A549 (cell line): ENCODE measurements at regions not wholly inside any gene's neighbourhood (a gene's known extent, or its start where the extent isn't known, plus 50 kb on each side); places are given as distances from the start of the nearest gene placed in this dataset.

Source experiments
- ATAC-seq, 2 experiments: fragments of 200-7000 bp in 1 of 2; fragments of >200 bp in 1 of 2; cut with Nextera tagmentation in 1 of 2; cut with Tn5 transposase in 1 of 2; 3 replicates each; pipeline versions ENCODE4 v1.8.0 to v1.9.1; 2018 to 2020; ENCODE audit warnings: mild to moderate bottlenecking in 1 of 2, moderate library complexity in 1 of 2
- CTCF ChIA-PET: fragments of 300-600 bp; sonication (Branson Sonifier 250); formaldehyde crosslinking; extraction: SDS; loops from one replicate; lab custom pipeline; 2021; ENCODE audit warnings: antibody characterized with exemption, inconsistent platforms; lab: Yijun Ruan, JAX
- POLR2A ChIA-PET: fragments of 350-600 bp; formaldehyde crosslinking; extraction: SDS; loops from one replicate; lab custom pipeline; 2021; ENCODE audit warnings: antibody characterized with exemption, inconsistent platforms; lab: Yijun Ruan, JAX
- DNase-seq, 2 experiments: peaks; one replicate each; pipeline versions ENCODE4 v3.0.0 to v3.0.0-alpha.2; 2011 to 2016; ENCODE audit warnings: low read depth in 1 of 2, low spot score in 1 of 2
- FAIRE-seq: peaks from 2 replicates; lab custom pipeline; 2011; peaks lifted over from hg19 to GRCh38; lab: Jason Lieb, UNC
- H3K27ac ChIP-seq, 2 experiments: fragments of >200 bp; sonication (Bioruptor Twin); formaldehyde crosslinking; 3 replicates each; pipeline ENCODE4 v1.5.1; 2016 to 2017
- H3K4me1 ChIP-seq: fragments of >200 bp; sonication (Bioruptor Twin); formaldehyde crosslinking; 3 replicates; pipeline ENCODE4 v1.6.1; 2016
- H3K4me2 ChIP-seq: fragments of >200 bp; sonication (Bioruptor Twin); formaldehyde crosslinking; 3 replicates; pipeline ENCODE4 v1.6.1; 2016
- H3K4me3 ChIP-seq: fragments of >200 bp; sonication (Bioruptor Twin); formaldehyde crosslinking; 3 replicates; pipeline ENCODE4 v1.5.1; 2016
- H3K9me3 ChIP-seq: fragments of >200 bp; sonication (Bioruptor Twin); formaldehyde crosslinking; 3 replicates; pipeline ENCODE4 v1.6.1; 2016
- BCL3 ChIP-seq: fragments of >200 bp; sonication (Bioruptor Twin); formaldehyde crosslinking; IDR thresholded peaks from 3 replicates; pipeline ENCODE4 v1.6.1; 2016
- BHLHE40 ChIP-seq: IDR thresholded peaks from 2 replicates; pipeline ENCODE4 v1.6.1; 2012; ENCODE audit warnings: low read depth, low read length, inconsistent platforms
- CHD2 ChIP-seq: fragments of 150-350 bp; IDR thresholded peaks from 2 replicates; pipeline ENCODE4 v1.6.1; 2014; ENCODE audit warnings: low read length; ENCODE audit not compliant: partially characterized antibody
- EHF ChIP-seq: fragments of 250-450 bp; sonication (Bioruptor Pico); IDR thresholded peaks from 2 replicates; pipeline ENCODE4 v1.5.0; 2020; ENCODE audit warnings: mild to moderate bottlenecking
- EHMT2 ChIP-seq: fragments of 200-600 bp; sonication (generic); IDR thresholded peaks from 2 replicates; pipeline ENCODE4 v1.6.1; 2016; ENCODE audit warnings: antibody characterized with exemption, low read depth, mild to moderate bottlenecking, moderate library complexity
- ELK1 ChIP-seq: fragments of 150-350 bp; IDR thresholded peaks from 2 replicates; pipeline ENCODE4 v1.6.1; 2014; ENCODE audit warnings: low read depth, mild to moderate bottlenecking, low read length
- EP300 ChIP-seq, 2 experiments: fragments of >200 bp; sonication (Bioruptor Twin); formaldehyde crosslinking; IDR thresholded peaks; 2 replicates in 1 of 2; 3 replicates in 1 of 2; pipeline ENCODE4 v1.6.1; 2016 to 2017
- FOSB ChIP-seq: fragments of 250-450 bp; sonication (Bioruptor Pico); IDR thresholded peaks from 2 replicates; pipeline ENCODE4 v1.5.0; 2020; ENCODE audit warnings: mild to moderate bottlenecking, moderate library complexity
- FOXS1 ChIP-seq: fragments of 250-450 bp; sonication (Bioruptor Pico); IDR thresholded peaks from 2 replicates; pipeline ENCODE4 v1.5.0; 2020; ENCODE audit warnings: mild to moderate bottlenecking, moderate library complexity
- HES2 ChIP-seq: fragments of >200 bp; sonication (Bioruptor Twin); formaldehyde crosslinking; IDR thresholded peaks from 2 replicates; pipeline ENCODE4 v1.6.1; 2016
- HMGXB4 ChIP-seq: fragments of 250-450 bp; sonication (Bioruptor Pico); IDR thresholded peaks from 2 replicates; pipeline ENCODE4 v1.5.0; 2021; ENCODE audit warnings: mild to moderate bottlenecking, moderate library complexity, borderline replicate concordance
- HOXB5 ChIP-seq: fragments of 250-450 bp; sonication (Bioruptor Pico); IDR thresholded peaks from 2 replicates; pipeline ENCODE4 v1.5.0; 2020; ENCODE audit warnings: mild to moderate bottlenecking, moderate library complexity
- JUNB ChIP-seq: fragments of >200 bp; sonication (Bioruptor Twin); formaldehyde crosslinking; IDR thresholded peaks from 2 replicates; pipeline ENCODE4 v1.6.1; 2016
- KDM5A ChIP-seq: fragments of 200-600 bp; sonication (generic); IDR thresholded peaks from 2 replicates; pipeline ENCODE4 v1.6.1; 2016; ENCODE audit warnings: antibody characterized with exemption, mild to moderate bottlenecking
- MAZ ChIP-seq: fragments of 150-350 bp; IDR thresholded peaks from 2 replicates; pipeline ENCODE4 v1.6.1; 2014; ENCODE audit warnings: antibody characterized with exemption, low read depth, low read length, borderline replicate concordance
- NR3C1 ChIP-seq: fragments of >200 bp; sonication (Bioruptor Twin); formaldehyde crosslinking; IDR thresholded peaks from 3 replicates; pipeline ENCODE4 v1.6.1; 2017
- POLR2AphosphoS2 ChIP-seq: conservative IDR thresholded peaks from 2 replicates; pipeline ENCODE4 v1.6.1; 2012; ENCODE audit warnings: low read length, improper control_type of control experiment, inconsistent platforms
- RAD21 ChIP-seq, 2 experiments: fragments of >200 bp in 1 of 2; sonication (Bioruptor Twin) in 1 of 2; formaldehyde crosslinking in 1 of 2; IDR thresholded peaks in 1 of 2; conservative IDR thresholded peaks in 1 of 2; 2 replicates in 1 of 2; 3 replicates in 1 of 2; pipeline ENCODE4 v1.6.1; 2012 to 2018; ENCODE audit warnings: inconsistent platforms in 1 of 2
- RARB ChIP-seq: fragments of 250-450 bp; sonication (Bioruptor Pico); IDR thresholded peaks from 2 replicates; pipeline ENCODE4 v1.8.0; 2021; ENCODE audit warnings: mild to moderate bottlenecking, moderate library complexity
- RFX5 ChIP-seq: fragments of 450-650 bp; IDR thresholded peaks from 2 replicates; pipeline ENCODE4 v1.7.1; 2014; ENCODE audit warnings: antibody characterized with exemption, mild to moderate bottlenecking, moderate library complexity
- SMC3 ChIP-seq: fragments of >200 bp; sonication (Bioruptor Twin); formaldehyde crosslinking; IDR thresholded peaks from 3 replicates; pipeline ENCODE4 v1.6.1; 2018; ENCODE audit warnings: inconsistent platforms
- TFCP2L1 ChIP-seq: fragments of 250-450 bp; sonication (Bioruptor Pico); IDR thresholded peaks from 2 replicates; pipeline ENCODE4 v1.5.0; 2021; ENCODE audit warnings: mild to moderate bottlenecking
- TP53 ChIP-seq: fragments of 250-450 bp; sonication (Bioruptor Pico); IDR thresholded peaks from 2 replicates; pipeline ENCODE4 v1.5.0; 2021; ENCODE audit warnings: mild to moderate bottlenecking, moderate library complexity
- USF2 ChIP-seq: fragments of 450-650 bp; IDR thresholded peaks from 2 replicates; pipeline ENCODE4 v1.6.1; 2014; ENCODE audit warnings: antibody characterized with exemption
- ZC3H11A ChIP-seq: fragments of 450-650 bp; IDR thresholded peaks from 2 replicates; pipeline ENCODE4 v1.6.1; 2014; ENCODE audit warnings: antibody characterized with exemption, mild to moderate bottlenecking
- ZFP36 ChIP-seq: fragments of 450-650 bp; IDR thresholded peaks from 2 replicates; pipeline ENCODE4 v1.6.1; 2014; ENCODE audit warnings: borderline replicate concordance; ENCODE audit not compliant: partially characterized antibody
- ZNF302 ChIP-seq: fragments of 250-450 bp; sonication (Bioruptor Pico); IDR thresholded peaks from 2 replicates; pipeline ENCODE4 v1.9.0; 2021; ENCODE audit warnings: inconsistent platforms, mild to moderate bottlenecking, moderate library complexity
- ZSCAN20 ChIP-seq: fragments of 250-450 bp; sonication (Bioruptor Pico); IDR thresholded peaks from 2 replicates; pipeline ENCODE4 v1.8.0; 2022; ENCODE audit warnings: mild to moderate bottlenecking, moderate library complexity

- Histone ChIP-seq H3K4me3 (no peak overlapping the region), H3K4me2 (no peak overlapping the region), H3K4me1 (no peaks in the 10 kb centered on the region), H3K27ac (no peak overlapping the region), H3K9me3 (no peaks in the 10 kb centered on the region)
- CTCF ChIA-PET: no interaction called here
- ATAC-seq (no peak), FAIRE-seq (no peak), DNase-seq (no peak)
- no peak for TF ChIP-seq RAD21 (conservative IDR thresholded peaks at IDR 0.05 in 1 of 2, IDR thresholded peaks at IDR 0.05 in 1 of 2)
- TF ChIP-seq FOXS1 (CRISPR knock-in tag): no peak
- TF ChIP-seq MAZ: no peak
- no peak for TF ChIP-seq BHLHE40
- no peak for TF ChIP-seq EP300 (IDR thresholded peaks at IDR 0.05)
- TF ChIP-seq ZFP36: no peak
- TF ChIP-seq SMC3: no peak
- TF ChIP-seq RFX5: no peak
- no peak for TF ChIP-seq USF2
- TF ChIP-seq NR3C1: no peak
- TF ChIP-seq HMGXB4 (CRISPR knock-in tag): no peak
- TF ChIP-seq POLR2AphosphoS2: no peak
- no peak for TF ChIP-seq EHF (CRISPR knock-in tag)
- no peak for TF ChIP-seq FOSB (CRISPR knock-in tag)
- POLR2A ChIA-PET: no interaction called here
Observed at GRCh38 chrX:87005885-87006284, 511.7 kb upstream of the KLHL4 start.

- CTCF ChIA-PET: no interaction called here
- H3K4me2 ChIP-seq: no peak overlapping the region
- no peak overlapping the region for H3K27ac ChIP-seq
- FAIRE-seq (no peak), ATAC-seq (no peak), DNase-seq (no peak)
- POLR2A ChIA-PET: no interaction called here
- TF ChIP-seq ZC3H11A (no peak), CHD2 (no peak), BCL3 (no peak), TP53 (CRISPR knock-in tag) (no peak), ZNF302 (CRISPR knock-in tag) (no peak), ELK1 (no peak), EP300 (IDR thresholded peaks at IDR 0.05) (no peak), KDM5A (no peak), TFCP2L1 (CRISPR knock-in tag) (no peak), JUNB (no peak), ZSCAN20 (CRISPR knock-in tag) (no peak), EHMT2 (no peak), SMC3 (no peak), RARB (CRISPR knock-in tag) (no peak), HOXB5 (CRISPR knock-in tag) (no peak), HES2 (no peak), ZFP36 (no peak)
- no peak overlapping the region for H3K4me3 ChIP-seq
- no peaks in the 10 kb centered on the region for H3K4me1 ChIP-seq
- no peaks in the 10 kb centered on the region for H3K9me3 ChIP-seq
Observed at GRCh38 chrX:87006561-87006960, 511.0 kb upstream of the KLHL4 start.
